Astrocyte (in vitro differentiated cells and primary cell): ENCODE measurements at regions not wholly inside any gene's neighbourhood (a gene's known extent, or its start where the extent isn't known, plus 50 kb on each side); places are given as distances from the start of the nearest gene placed in this dataset.

Experiments used
- CTCF ChIP-seq: IDR thresholded peaks from 2 replicates; pipeline ENCODE4 v1.5.1; 2011; ENCODE audit warnings: low read depth, mild to moderate bottlenecking, inconsistent platforms, low read length, moderate library complexity; ENCODE audit not compliant: insufficient read depth
- EZH2 ChIP-seq: IDR thresholded peaks from 2 replicates; pipeline ENCODE4 v1.6.1; 2012; ENCODE audit warnings: mild to moderate bottlenecking, low read length, inconsistent platforms; ENCODE audit not compliant: insufficient read depth

GRCh38 chr21:35227786-35228185 lies 178.7 kb upstream of the RUNX1 start:
- TF ChIP-seq EZH2, result no peak
- TF ChIP-seq CTCF, result no peak
